ENCODE measurements at regions not wholly inside any gene's neighbourhood (a gene's known extent, or its start where the extent isn't known, plus 50 kb on each side); places are given as distances from the start of the nearest gene placed in this dataset.

DNA sequence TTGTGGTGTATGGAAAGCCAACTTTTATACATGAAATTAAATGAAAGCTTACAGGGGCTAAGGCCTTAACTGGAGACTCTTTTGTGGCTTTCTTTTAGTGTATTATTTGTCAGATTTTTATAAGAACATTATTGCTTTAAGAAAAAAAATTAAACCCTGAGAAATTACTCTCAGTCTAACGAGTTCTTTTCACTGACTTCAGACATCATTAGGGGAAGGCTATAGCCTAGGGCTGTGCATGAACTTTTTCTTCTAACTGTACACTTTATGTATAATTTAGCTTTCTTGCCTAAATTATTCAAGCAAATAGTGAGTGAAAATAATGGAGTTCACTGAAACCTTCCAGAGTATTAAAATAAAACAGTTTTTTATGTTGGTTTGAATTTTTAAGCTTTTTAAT, 151.1 kb upstream of the MEIS1 start:
- DNase-seq (ENCODE audit: low spot score), result no peak
- no peak overlapping the region for H3K27ac ChIP-seq
- TF ChIP-seq, protein P1, sequence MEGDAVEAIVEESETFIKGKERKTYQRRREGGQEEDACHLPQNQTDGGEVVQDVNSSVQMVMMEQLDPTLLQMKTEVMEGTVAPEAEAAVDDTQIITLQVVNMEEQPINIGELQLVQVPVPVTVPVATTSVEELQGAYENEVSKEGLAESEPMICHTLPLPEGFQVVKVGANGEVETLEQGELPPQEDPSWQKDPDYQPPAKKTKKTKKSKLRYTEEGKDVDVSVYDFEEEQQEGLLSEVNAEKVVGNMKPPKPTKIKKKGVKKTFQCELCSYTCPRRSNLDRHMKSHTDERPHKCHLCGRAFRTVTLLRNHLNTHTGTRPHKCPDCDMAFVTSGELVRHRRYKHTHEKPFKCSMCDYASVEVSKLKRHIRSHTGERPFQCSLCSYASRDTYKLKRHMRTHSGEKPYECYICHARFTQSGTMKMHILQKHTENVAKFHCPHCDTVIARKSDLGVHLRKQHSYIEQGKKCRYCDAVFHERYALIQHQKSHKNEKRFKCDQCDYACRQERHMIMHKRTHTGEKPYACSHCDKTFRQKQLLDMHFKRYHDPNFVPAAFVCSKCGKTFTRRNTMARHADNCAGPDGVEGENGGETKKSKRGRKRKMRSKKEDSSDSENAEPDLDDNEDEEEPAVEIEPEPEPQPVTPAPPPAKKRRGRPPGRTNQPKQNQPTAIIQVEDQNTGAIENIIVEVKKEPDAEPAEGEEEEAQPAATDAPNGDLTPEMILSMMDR (IDR thresholded peaks at IDR 0.05), result no peak

DNA sequence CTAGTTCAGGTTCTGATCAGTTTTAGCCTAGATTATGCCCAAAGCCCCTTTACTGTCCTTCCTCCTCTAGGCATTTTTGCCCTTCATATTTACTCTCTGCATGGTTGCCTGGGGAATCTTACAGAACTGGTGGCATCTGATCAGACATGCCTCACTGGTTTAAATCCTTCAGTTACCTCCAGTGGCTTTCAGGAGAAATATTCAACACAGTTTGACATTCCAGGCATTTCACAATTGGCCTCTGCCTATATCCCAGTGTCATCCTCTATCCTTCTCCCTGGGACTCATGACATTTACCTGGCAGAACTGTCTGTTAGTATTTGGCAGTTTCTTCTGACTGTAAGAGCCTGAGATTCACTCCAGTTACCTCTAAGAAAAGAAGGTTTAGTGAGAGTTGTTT, 152.9 kb upstream of the MEIS1 start:
- Histone ChIP-seq H3K4me3 (no peak overlapping the region), H3K27ac (no peak overlapping the region)
- TF ChIP-seq, protein P1 (IDR thresholded peaks at IDR 0.05), result no peak
- no peak for DNase-seq (ENCODE audit: low spot score)

More for the DNA sequence above, 151.1 kb upstream of the MEIS1 start:
- H3K4me3 ChIP-seq, result no peak overlapping the region

DNA sequence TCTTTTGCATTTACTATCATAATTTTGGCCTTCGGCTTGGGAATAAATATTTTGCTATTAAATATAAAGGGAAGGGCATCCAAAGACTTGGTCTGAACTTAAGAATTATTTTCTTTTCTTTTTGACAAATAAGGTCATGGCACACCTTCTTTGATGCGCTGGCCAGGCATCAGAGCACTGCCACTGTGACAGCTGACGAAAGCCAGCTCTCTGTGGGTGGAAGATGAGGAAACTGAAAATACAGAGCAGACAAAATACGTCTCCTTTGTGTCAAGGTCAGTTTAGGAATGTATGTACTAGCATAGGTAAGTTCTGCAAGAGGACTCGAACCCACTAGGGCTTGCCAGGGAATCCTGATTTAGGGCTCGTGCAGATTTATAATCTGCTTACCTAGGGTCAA, 155.9 kb upstream of the MEIS1 start:
- H3K27ac ChIP-seq, result no peak overlapping the region
- DNase-seq (ENCODE audit: low spot score), result no peak
- H3K4me3 ChIP-seq, result no peak overlapping the region
- TF ChIP-seq, protein P1 (IDR thresholded peaks at IDR 0.05), result no peak

DNA sequence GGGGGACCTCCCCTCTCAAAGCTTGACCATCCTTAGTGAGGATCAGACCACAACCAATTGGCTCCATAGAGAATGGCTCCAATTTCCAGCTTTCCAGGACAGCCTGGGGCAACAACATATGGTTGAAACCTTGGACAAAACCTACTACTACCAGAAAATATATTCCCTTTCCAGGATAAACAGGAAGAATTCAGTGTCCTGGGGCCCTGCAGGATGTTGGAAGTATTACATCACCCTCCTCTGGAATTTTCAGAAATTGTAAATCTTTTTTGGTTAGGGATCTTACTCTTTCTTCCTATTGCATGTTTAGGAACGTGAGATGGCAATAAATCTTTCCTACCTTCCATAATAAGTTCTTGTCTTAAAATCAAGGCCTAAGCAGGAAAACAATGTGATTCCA, 158.9 kb upstream of the MEIS1 start:
- Histone ChIP-seq H3K4me3 (no peak overlapping the region), H3K27ac (no peak overlapping the region)
- TF ChIP-seq, protein P1 (IDR thresholded peaks at IDR 0.05), result no peak
- no peak for DNase-seq (ENCODE audit: low spot score)

DNA sequence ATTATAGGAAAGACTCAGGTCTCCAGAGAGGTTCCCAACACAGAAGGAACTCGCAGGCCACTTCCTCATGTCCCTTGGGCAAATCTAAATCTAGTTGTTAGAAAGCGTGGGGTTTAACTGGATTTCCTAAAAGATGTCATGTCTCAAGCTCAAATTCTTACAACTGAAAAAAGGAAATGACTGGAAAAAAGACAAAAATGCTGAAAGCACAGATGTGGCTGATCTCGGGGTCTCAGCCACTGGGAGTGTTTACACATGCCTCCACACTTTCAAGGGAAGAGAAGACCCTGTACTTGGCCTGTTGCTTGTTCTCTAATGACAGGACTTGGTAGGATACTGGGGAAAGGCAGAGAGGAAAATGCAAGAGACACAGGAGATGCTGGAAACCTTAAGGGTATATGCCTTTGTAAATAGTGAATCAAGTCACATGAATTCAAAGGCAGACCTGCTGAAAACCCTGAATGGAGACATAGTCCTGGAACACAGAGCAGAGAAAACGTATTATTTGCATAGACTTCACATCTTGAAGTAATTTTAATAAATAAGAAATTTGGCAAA, 160.9 kb upstream of the MEIS1 start:
- TF ChIP-seq, protein P1 (IDR thresholded peaks at IDR 0.05), result no peak
- H3K27ac ChIP-seq, result no peak overlapping the region
- no peak overlapping the region for H3K4me3 ChIP-seq
- DNase-seq (ENCODE audit: low spot score), result no peak

DNA sequence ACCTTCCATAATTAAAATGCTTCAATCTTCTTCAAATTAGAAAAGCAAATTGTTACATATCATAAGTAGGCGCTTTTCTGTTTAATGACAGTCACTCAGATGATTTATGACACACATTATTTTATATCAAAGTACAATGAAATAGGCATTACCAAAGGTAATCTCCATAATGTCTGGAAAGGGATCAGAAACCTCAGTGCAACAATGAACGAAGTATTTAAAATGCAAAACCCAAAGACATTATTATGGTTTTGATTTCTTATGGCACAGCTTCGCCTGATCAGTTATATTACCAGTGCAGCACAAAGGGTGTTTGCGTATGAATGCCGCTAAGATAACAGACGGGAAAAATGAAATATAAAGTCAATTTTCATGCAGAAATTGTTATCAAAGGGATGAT, 162.2 kb upstream of the MEIS1 start:
- Histone ChIP-seq H3K27ac (no peak overlapping the region), H3K4me3 (no peak overlapping the region)
- TF ChIP-seq, protein P1 (IDR thresholded peaks at IDR 0.05), result no peak
- no peak for DNase-seq (ENCODE audit: low spot score)

DNA sequence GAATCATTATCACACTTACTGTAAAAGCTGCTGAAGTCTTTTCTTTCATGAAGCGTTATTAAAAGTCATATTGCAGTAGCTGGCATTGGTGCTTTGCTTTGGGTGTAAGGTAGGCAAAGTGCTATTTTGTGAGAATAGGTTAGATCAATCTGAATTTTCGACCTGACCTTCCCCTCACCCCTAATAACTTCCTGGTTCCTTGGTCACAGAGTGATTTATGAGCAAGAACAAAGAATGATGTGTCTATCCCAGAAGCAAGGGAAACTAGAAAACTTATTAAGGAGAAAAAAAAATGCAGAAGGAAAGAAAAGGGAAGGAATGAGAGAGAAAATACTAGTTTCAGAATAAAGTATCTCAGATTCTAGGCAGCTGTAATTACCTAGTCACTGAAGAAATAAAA, 163.1 kb upstream of the MEIS1 start:
- TF ChIP-seq, protein P1 (IDR thresholded peaks at IDR 0.05), result no peak
- H3K4me3 ChIP-seq, result no peak overlapping the region
- no peak overlapping the region for H3K27ac ChIP-seq
- no peak for DNase-seq (ENCODE audit: low spot score)

Data from coronary artery (tissue), 2 donors.